Neural cell (in vitro differentiated cells): ENCODE measurements at regions not wholly inside any gene's neighbourhood (a gene's known extent, or its start where the extent isn't known, plus 50 kb on each side); places are given as distances from the start of the nearest gene placed in this dataset.

Source experiments
- H2AFZ ChIP-seq: fragments of 200-600, 300-800 bp; sonication (generic), shearing (Covaris generic); 2 replicates; pipeline ENCODE4 v1.6.0; 2014; ENCODE audit warnings: low read depth, mild to moderate bottlenecking, antibody characterized with exemption, low read length, moderate library complexity
- H3F3A ChIP-seq: fragments of 200-600 bp; shearing (Covaris generic); 2 replicates; pipeline ENCODE4 v1.6.1; 2016; ENCODE audit warnings: mild to moderate bottlenecking, moderate library complexity, mixed read lengths, antibody characterized with exemption, low read length; ENCODE audit not compliant: insufficient read depth, poor library complexity, severe bottlenecking
- H3K27ac ChIP-seq: fragments of 200-600, 300-800 bp; sonication (generic), shearing (Covaris generic); 2 replicates; pipeline ENCODE4 v1.5.1; 2014; ENCODE audit warnings: mild to moderate bottlenecking, low read length, moderate library complexity
- H3K27me3 ChIP-seq: fragments of 300-800, 200-600 bp; sonication (generic), shearing (Covaris generic); 2 replicates; pipeline ENCODE4 v1.6.0; 2014; ENCODE audit warnings: mild to moderate bottlenecking, low read depth, low read length, moderate library complexity; ENCODE audit not compliant: insufficient read depth
- H3K36me3 ChIP-seq: fragments of 300-800, 200-600 bp; sonication (generic), shearing (Covaris generic); 2 replicates; pipeline ENCODE4 v1.5.1; 2014; ENCODE audit warnings: mild to moderate bottlenecking, antibody characterized with exemption, low read length, moderate library complexity; ENCODE audit not compliant: insufficient read depth
- H3K4me2 ChIP-seq: fragments of 300-800, 200-600 bp; sonication (generic), shearing (Covaris generic); 2 replicates; pipeline ENCODE4 v1.6.0; 2014; ENCODE audit warnings: mild to moderate bottlenecking, low read length
- H3K4me3 ChIP-seq: fragments of 300-800, 200-600 bp; sonication (generic), shearing (Covaris generic); 2 replicates; pipeline ENCODE4 v1.5.1; 2014; ENCODE audit warnings: mild to moderate bottlenecking, low read length, moderate library complexity
- H3K79me2 ChIP-seq: fragments of 200-600 bp; shearing (Covaris generic); replicated peaks from 2 replicates; pipeline ENCODE4 v1.6.0; 2014; ENCODE audit warnings: mild to moderate bottlenecking, low read length, moderate library complexity; ENCODE audit not compliant: insufficient read depth
- H3K9ac ChIP-seq: fragments of 300-800, 200-600 bp; sonication (generic), shearing (Covaris generic); 2 replicates; pipeline ENCODE4 v1.6.1; 2016; ENCODE audit warnings: mild to moderate bottlenecking, low read length, mixed read lengths
- H3K9me2 ChIP-seq: fragments of 200-600 bp; shearing (Covaris generic); 2 replicates; pipeline ENCODE4 v1.6.1; 2016; ENCODE audit warnings: mild to moderate bottlenecking, low read length, mixed read lengths; ENCODE audit not compliant: insufficient read depth
- H3K9me3 ChIP-seq: fragments of 200-600, 300-800 bp; sonication (generic), shearing (Covaris generic); 2 replicates; pipeline ENCODE4 v1.6.1; 2016; ENCODE audit warnings: mild to moderate bottlenecking, mixed run types, low read length, moderate library complexity, mixed read lengths
- H4K20me1 ChIP-seq: fragments of 200-600 bp; shearing (Covaris generic); 2 replicates; pipeline ENCODE4 v1.6.1; 2016; ENCODE audit warnings: mild to moderate bottlenecking, mixed run types; ENCODE audit not compliant: insufficient read depth
- EP300 ChIP-seq: fragments of 450-650 bp; conservative IDR thresholded peaks from 2 replicates; pipeline ENCODE4 v1.6.1; 2014; ENCODE audit warnings: antibody characterized with exemption, mild to moderate bottlenecking, moderate library complexity; ENCODE audit not compliant: poor library complexity, severe bottlenecking
- EZH2 ChIP-seq: fragments of 200-600, 300-800 bp; shearing (Covaris generic), sonication (generic); IDR thresholded peaks from 2 replicates; pipeline ENCODE4 v1.6.1; 2014; ENCODE audit warnings: antibody characterized with exemption, low read length, borderline replicate concordance, mild to moderate bottlenecking; ENCODE audit not compliant: insufficient read depth, poor library complexity, severe bottlenecking
- MXI1 ChIP-seq: fragments of 450-650 bp; conservative IDR thresholded peaks from 2 replicates; pipeline ENCODE4 v1.6.1; 2014; ENCODE audit warnings: antibody characterized with exemption, mild to moderate bottlenecking; ENCODE audit not compliant: poor library complexity, severe bottlenecking
- POLR2AphosphoS5 ChIP-seq: IDR thresholded peaks from 2 replicates; pipeline ENCODE4 v1.6.1; 2012
- RAD21 ChIP-seq: fragments of 450-650 bp; conservative IDR thresholded peaks from 2 replicates; pipeline ENCODE4 v1.6.1; 2014; ENCODE audit warnings: antibody characterized with exemption, mild to moderate bottlenecking, moderate library complexity
- SMC3 ChIP-seq: fragments of 450-650 bp; conservative IDR thresholded peaks from 2 replicates; pipeline ENCODE4 v1.6.1; 2014; ENCODE audit warnings: antibody characterized with exemption, mild to moderate bottlenecking, moderate library complexity; ENCODE audit not compliant: poor library complexity
- TAF1 ChIP-seq: IDR thresholded peaks from 2 replicates; pipeline ENCODE4 v1.6.1; 2012; ENCODE audit warnings: low read depth
- TF ChIP-seq, protein P1 (sequence below): IDR thresholded peaks from 2 replicates; pipeline ENCODE4 v1.6.1; 2012; ENCODE audit warnings: borderline replicate concordance
- TF ChIP-seq, protein P2 (sequence below): fragments of 450-650 bp; IDR thresholded peaks from 2 replicates; pipeline ENCODE4 v1.5.1; 2014; ENCODE audit warnings: antibody characterized with exemption, mild to moderate bottlenecking, moderate library complexity; ENCODE audit not compliant: poor library complexity, severe bottlenecking

DNA sequence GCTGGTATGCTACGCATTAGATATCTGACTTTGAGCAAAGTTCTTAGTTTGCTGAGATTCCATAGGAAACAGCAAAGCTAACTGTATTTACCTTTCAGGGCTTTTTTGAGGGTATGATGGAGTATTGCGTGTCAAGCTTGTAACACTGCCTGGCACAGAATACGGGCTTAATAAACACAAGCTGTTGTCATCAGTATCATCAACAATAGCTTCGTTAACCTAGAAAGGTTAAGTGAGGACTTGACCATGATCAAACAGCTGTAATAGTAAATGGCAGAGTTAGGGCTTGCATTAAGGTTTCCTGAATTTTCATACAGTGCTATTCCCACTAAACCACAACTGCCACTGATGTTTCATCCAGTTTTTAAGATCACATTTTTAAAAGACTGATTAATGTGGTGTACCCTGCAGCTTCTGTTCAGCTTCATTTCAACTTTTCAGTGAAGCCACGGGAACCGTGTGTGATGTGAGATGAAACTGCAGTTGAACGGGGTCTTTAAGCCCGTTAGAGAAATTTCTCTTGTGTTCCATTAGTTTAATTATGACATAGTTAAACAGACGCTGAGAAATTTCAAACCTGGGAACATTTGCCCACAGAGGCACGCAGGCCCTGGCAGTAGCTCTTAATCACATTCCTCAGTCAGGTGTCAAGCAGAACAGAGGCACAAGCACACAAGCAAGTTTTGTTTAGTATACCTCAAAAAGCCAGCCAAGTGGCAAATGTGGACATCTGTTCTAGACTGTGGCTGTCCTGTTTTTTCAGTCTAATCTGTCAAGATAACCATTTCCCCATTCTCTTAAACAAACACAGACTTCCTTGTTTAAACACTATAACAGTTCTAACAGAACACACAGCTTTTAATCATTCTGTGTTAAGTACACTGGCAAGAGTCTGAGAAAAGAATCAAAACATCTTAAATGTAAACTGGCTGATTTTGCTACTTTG is 147.1 kb downstream of the ZNF608 start:
- Histone ChIP-seq H3K9ac (no peak overlapping the region), H3K36me3 (no peaks in the 10 kb centered on the region), H3K79me2 (no peaks in the 10 kb centered on the region), H3K4me3 (no peak overlapping the region), H3K27me3 (peaks cover 1% of the 10 kb centered on the region), H3K9me3 (no peaks in the 10 kb centered on the region), H2AFZ (no peak overlapping the region), H3K4me2 (no peak overlapping the region), H3F3A (no peaks in the 10 kb centered on the region), H3K27ac (no peak overlapping the region), H4K20me1 (no peaks in the 10 kb centered on the region), H3K9me2 (no peaks in the 10 kb centered on the region)
- TF ChIP-seq EZH2 (no peak), EP300 (no peak), SMC3 (no peak), POLR2AphosphoS5 (no peak), RAD21 (no peak), MXI1 (no peak), TAF1 (no peak)
- TF ChIP-seq, protein P1, sequence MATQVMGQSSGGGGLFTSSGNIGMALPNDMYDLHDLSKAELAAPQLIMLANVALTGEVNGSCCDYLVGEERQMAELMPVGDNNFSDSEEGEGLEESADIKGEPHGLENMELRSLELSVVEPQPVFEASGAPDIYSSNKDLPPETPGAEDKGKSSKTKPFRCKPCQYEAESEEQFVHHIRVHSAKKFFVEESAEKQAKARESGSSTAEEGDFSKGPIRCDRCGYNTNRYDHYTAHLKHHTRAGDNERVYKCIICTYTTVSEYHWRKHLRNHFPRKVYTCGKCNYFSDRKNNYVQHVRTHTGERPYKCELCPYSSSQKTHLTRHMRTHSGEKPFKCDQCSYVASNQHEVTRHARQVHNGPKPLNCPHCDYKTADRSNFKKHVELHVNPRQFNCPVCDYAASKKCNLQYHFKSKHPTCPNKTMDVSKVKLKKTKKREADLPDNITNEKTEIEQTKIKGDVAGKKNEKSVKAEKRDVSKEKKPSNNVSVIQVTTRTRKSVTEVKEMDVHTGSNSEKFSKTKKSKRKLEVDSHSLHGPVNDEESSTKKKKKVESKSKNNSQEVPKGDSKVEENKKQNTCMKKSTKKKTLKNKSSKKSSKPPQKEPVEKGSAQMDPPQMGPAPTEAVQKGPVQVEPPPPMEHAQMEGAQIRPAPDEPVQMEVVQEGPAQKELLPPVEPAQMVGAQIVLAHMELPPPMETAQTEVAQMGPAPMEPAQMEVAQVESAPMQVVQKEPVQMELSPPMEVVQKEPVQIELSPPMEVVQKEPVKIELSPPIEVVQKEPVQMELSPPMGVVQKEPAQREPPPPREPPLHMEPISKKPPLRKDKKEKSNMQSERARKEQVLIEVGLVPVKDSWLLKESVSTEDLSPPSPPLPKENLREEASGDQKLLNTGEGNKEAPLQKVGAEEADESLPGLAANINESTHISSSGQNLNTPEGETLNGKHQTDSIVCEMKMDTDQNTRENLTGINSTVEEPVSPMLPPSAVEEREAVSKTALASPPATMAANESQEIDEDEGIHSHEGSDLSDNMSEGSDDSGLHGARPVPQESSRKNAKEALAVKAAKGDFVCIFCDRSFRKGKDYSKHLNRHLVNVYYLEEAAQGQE: no peak
- TF ChIP-seq, protein P2, sequence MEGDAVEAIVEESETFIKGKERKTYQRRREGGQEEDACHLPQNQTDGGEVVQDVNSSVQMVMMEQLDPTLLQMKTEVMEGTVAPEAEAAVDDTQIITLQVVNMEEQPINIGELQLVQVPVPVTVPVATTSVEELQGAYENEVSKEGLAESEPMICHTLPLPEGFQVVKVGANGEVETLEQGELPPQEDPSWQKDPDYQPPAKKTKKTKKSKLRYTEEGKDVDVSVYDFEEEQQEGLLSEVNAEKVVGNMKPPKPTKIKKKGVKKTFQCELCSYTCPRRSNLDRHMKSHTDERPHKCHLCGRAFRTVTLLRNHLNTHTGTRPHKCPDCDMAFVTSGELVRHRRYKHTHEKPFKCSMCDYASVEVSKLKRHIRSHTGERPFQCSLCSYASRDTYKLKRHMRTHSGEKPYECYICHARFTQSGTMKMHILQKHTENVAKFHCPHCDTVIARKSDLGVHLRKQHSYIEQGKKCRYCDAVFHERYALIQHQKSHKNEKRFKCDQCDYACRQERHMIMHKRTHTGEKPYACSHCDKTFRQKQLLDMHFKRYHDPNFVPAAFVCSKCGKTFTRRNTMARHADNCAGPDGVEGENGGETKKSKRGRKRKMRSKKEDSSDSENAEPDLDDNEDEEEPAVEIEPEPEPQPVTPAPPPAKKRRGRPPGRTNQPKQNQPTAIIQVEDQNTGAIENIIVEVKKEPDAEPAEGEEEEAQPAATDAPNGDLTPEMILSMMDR: no peak

DNA sequence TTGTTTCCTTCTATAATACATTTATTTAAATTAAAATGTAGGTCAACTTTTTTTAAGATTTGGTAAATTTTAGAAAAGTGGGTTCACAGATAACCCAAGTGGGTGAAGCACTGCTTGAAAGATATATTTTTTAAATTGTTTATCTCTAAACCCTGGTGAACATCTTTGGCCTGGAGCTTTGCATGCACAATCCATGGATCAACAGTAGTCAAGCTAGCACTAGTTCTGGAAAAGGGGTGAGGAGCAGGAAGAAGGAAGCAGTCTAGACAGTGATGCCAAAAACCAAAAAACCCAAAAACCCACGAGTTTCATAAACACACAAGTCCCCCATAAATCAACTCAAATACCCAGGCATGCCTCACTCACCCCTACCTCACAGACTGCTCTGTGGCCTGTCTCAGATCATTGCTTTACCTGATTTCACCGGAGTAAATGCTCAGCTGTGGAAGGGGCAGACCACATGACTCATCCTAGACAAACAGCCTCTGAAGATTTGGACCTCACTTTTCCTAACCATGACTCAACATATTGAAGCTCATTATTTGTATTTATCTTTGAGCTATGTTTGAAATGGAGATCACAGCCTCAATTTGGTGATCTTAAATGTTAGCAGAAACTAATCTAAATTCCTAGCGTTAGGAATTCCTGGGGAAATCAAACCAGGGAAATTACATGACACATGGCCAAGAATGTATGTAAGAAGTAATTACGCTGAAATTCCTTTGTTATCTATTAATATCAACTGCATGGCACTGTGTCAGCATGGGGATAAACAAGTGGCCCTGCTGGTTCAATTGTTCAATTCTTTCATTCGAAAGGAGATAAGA is 149.6 kb downstream of the ZNF608 start:
- Histone ChIP-seq H3K9ac (no peak overlapping the region), H3K27ac (no peak overlapping the region)
- TF ChIP-seq, protein P1: no peak
- TF ChIP-seq MXI1: no peak
- TF ChIP-seq SMC3: no peak
- no peak for TF ChIP-seq POLR2AphosphoS5
- TF ChIP-seq EP300: no peak
- TF ChIP-seq TAF1: no peak
- TF ChIP-seq EZH2: no peak
- TF ChIP-seq RAD21: no peak
- TF ChIP-seq, protein P2: no peak

More for the DNA sequence above, 149.6 kb downstream of the ZNF608 start:
- Histone ChIP-seq H3K4me2 (no peak overlapping the region), H3K9me2 (no peaks in the 10 kb centered on the region), H3K79me2 (no peaks in the 10 kb centered on the region), H4K20me1 (no peaks in the 10 kb centered on the region), H3K9me3 (no peaks in the 10 kb centered on the region), H3K27me3 (no peaks in the 10 kb centered on the region), H3K4me3 (no peak overlapping the region), H3F3A (no peaks in the 10 kb centered on the region), H3K36me3 (no peaks in the 10 kb centered on the region), H2AFZ (no peak overlapping the region)
